ENCODE measurements at regions not wholly inside any gene's neighbourhood (a gene's known extent, or its start where the extent isn't known, plus 50 kb on each side); places are given as distances from the start of the nearest gene placed in this dataset.

- TF ChIP-seq POLR2A (IDR thresholded peaks at IDR 0.05) = no peak
- TF ChIP-seq CTCF (IDR thresholded peaks at IDR 0.05) = no peak
Observed at GRCh38 chr6:81844686-81845085, 92.2 kb upstream of the TENT5A start.
